ENCODE measurements at regions not wholly inside any gene's neighbourhood (a gene's known extent, or its start where the extent isn't known, plus 50 kb on each side); places are given as distances from the start of the nearest gene placed in this dataset.

- DNase-seq (no peak), ATAC-seq (no peak)
- intact Hi-C loops (cut with micrococcal nuclease) = loop anchor here (10.0 kb wide), 1 partner anchor 1445 kb away; no protein-coding TSS in a partner anchor
Measured at GRCh38 chr15:95799286-95800200, 531.0 kb upstream of the NR2F2 start.

DNA sequence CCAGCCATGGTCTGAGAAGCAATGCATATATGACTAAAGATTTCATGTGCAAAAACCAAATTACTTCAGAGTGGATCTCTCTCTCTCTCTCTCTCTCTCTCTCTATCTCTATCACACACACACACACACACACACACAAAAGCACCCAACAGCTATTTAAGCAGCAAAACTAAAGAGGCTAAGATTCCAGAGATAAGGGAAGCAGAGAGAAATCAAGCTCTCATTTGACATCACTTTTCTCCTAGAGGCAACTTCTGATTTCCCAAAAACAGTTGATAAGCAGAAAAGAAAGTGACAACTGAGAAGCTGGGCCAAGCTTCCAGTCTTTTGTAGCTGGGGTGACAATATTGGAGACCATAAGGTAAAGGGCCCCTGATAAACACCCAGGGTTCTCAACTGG is 526.0 kb upstream of the NR2F2 start:
- ATAC-seq = no peak
- intact Hi-C loops (cut with micrococcal nuclease) = no loop called here
- DNase-seq = no peak

DNA sequence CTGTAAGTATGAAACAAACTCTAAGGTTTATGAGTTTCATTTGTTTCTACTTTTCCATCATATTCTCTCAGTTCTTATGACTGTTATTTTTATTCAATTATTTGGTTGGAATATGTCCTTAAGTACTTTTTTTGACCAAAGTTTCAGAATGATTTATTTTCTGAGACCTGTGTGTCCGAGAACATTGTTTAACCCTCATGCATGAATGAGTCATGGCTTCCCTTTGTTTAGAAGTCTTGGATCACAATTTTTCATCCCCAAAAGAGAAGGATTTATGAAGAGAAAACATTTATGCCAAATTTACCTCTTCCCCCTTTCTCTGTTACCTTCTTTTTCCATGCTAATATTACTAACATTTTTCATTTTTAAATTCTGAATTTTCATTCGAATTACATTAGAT is 518.0 kb upstream of the NR2F2 start:
- intact Hi-C loops (cut with micrococcal nuclease) = no loop called here
- no peak for DNase-seq
- ATAC-seq = no peak

DNA sequence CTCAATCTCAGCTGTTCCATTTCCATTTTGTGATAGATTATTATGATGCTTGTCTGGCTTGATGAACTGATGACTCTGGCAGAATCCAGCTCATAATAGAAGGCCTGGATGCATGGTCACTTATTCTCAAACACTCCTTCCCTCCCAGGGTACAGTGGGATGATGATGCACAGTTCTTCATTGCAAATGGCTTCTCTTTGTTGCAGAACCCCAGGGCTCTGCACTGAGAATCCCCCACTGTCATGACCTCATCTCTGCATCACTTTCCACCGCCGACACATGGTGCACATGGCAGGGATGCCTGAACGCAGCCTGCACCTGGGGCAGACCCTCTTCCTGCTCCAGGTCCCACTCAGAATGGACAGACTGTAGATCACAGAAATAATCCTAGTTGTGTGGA is 515.6 kb upstream of the NR2F2 start:
- intact Hi-C loops (cut with micrococcal nuclease) = no loop called here
- DNase-seq (no peak), ATAC-seq (no peak)

DNA sequence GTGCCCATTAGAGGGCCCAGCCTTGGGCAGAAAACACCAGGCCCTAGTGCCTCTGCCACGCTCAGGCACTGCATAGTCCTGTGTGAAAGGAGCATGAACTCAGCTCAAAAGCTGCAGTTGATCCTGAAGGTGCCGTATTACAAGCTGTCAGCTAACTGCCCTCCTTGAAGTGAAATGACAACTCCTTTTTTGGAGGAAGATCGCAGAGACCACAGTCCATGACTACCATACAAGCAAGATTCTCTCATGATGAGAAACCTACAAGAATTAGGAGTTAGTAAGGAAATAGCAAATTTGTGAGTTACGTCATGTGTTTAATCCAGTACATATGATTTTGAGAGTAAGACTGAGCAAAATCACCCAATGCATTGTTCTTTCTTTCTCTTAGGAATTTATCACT is 513.9 kb upstream of the NR2F2 start:
- DNase-seq = no peak
- intact Hi-C loops (cut with micrococcal nuclease) = no loop called here
- no peak for ATAC-seq

DNA sequence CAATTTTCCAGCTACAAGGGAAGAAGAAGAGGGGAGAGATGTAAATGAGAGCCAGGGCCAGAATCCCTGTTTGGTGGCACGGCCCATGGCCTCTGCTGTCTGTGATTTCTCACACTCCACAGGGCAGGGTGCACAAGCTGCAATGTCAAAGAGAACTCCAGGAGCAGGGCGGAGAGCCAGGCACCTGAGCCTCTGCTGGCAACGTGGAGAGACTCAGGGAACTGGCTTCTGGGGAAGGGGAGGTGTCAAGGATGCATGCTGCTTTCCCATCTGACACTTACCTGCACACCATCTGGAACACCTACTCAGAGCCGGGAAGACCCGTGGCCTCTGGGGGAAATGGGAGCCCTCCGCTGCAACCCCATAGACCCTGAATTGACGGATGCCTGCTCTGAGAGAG is 507.5 kb upstream of the NR2F2 start:
- intact Hi-C loops (cut with micrococcal nuclease) = no loop called here
- no peak for DNase-seq
- no peak for ATAC-seq

GRCh38 chr15:95825208-95825607 is 505.3 kb upstream of the NR2F2 start:
- ATAC-seq = no peak
- DNase-seq = no peak
- intact Hi-C loops (cut with micrococcal nuclease) = no loop called here

- DNase-seq (no peak), ATAC-seq (peak; percentile 12)
- intact Hi-C loops (cut with micrococcal nuclease) = no loop called here
Measured at GRCh38 chr15:95825671-95826411, 504.7 kb upstream of the NR2F2 start.

DNA sequence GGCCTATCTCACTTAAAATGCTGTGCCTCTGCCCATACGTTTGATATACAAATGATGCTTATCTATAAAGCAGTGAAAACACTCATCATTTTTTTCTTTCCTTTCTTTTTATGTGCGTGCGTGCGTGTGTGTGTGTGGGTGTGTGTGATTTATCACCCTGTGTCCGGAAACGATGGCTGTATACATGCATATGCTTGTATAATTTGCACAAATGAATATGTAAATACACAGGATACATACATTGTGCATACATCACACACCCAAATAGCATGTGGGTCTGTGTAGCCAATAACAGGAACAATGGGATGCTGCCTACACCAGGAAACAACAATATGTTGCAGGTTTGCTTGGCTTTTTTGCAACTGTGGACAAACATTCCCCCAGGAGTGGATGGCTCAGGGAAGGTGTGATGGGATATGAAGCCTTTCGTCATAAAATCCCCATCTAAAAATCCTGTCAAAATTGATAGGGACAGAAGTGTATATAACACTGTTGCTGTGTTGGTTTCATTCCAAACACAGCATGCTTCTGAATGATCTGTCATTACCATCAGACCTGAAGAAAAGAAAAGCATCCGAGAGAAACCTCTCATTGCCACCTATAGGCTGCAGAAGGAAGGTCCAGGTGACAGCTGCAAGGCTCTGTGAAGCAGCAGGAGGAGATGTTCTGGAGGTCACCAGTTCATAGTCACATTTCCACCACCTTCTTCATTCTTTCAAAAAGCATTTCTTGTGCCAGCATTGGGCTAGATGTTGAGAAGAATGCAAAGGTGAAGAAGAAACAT is 503.9 kb upstream of the NR2F2 start:
- intact Hi-C loops (cut with micrococcal nuclease) = no loop called here
- ATAC-seq = no peak
- no peak for DNase-seq

- DNase-seq (no peak), ATAC-seq (no peak)
- intact Hi-C loops (cut with micrococcal nuclease) = no loop called here
Measured at GRCh38 chr15:95829062-95829461, 501.4 kb upstream of the NR2F2 start.

DNA sequence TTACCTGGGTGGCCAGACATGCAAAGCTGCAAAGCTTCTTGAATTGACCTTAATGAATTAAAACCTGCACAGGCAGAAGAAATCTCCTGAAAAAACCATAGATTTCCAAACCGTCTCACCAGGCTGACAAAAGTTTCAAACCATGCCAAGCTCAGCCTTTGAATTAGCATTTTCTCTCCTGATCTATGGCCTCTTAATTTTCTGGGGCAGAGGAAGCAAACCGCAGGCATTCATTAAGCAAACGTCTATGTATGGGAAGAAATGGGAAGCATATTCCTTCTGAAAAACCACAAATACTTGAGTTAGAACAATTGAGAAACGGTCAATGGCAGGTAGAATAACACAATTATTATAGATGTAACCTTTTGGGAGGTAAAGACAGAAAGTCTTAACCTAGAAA is 500.2 kb upstream of the NR2F2 start:
- ATAC-seq (no peak), DNase-seq (no peak)
- intact Hi-C loops (cut with micrococcal nuclease) = no loop called here

- intact Hi-C loops (cut with micrococcal nuclease) = no loop called here
- DNase-seq (no peak), ATAC-seq (no peak)
Measured at GRCh38 chr15:95832668-95833067, 497.8 kb upstream of the NR2F2 start.

- no peak for ATAC-seq
- intact Hi-C loops (cut with micrococcal nuclease) = no loop called here
- no peak for DNase-seq
Measured at GRCh38 chr15:95834028-95834804, 496.3 kb upstream of the NR2F2 start.

DNA sequence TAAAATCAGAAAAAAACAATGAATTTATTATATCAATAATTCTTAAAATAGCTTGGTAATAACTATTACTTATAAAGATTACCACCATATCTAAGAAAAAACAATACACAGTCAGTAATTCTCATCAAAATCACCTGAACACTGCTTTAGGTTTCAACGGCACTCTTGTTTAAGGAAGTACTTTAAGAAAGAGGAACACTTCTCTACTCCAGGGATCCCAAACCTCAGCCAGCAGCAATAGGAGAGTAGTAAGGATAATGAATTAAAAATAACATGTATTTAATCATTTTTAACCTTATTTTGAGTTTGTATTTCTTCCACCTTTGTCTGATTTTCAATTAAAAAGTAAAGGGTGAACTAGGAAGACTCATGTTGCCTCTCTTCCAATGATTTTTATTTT is 494.0 kb upstream of the NR2F2 start:
- no peak for DNase-seq
- no peak for ATAC-seq
- intact Hi-C loops (cut with micrococcal nuclease) = no loop called here

DNA sequence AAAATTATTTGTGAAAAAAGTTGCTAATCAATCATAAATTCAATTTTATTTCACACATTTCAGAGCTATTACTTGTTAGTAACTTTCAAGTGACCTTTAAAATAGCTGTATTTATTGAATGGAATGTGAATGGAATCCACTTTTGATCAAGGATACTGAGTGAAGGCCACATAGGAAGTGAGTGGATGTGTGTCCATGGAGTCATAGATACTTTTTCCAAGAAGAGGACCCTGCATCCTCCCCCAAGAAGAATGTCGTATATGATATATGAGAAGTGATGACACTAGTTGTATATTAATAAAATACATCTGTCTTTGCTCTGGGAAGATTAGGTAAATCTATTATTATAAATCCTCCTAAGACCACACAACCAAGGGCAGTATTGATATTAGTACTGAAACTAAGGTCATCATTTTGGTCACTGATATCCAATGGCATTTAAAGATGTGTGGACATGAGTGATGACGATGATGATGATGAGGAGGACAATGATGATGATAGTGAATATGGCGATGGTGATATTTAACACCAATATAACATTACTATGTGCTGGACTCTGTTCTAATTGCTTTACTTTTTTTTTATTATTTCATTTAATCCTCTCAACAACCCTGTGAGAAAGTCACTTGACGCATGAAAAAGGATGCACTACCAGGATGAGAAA is 493.0 kb upstream of the NR2F2 start:
- no peak for ATAC-seq
- intact Hi-C loops (cut with micrococcal nuclease) = no loop called here
- no peak for DNase-seq

GRCh38 chr15:95839367-95839782 is 491.1 kb upstream of the NR2F2 start:
- DNase-seq (no peak), ATAC-seq (no peak)
- intact Hi-C loops (cut with micrococcal nuclease) = no loop called here

DNA sequence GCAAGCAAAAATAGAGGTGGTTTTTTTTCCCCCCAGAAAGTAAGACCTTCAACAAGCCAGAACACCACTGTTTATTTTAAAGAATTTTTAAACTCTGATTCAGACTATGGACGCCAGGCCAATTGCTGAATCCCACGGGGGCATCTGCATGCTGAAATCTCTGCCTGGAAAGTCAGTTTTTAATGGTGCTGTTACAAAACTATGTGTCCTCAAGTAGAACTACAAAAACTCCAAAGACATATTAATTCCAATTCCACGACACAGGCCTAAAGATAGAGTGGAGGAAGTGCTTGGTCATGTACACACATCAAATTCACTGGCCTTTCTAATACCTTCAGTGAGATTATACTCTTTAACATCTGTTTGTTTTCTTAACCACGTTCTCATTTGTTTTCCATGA is 490.5 kb upstream of the NR2F2 start:
- ATAC-seq (peak; percentile 67), DNase-seq (peak; percentile 56)
- intact Hi-C loops (cut with micrococcal nuclease) = no loop called here

DNA sequence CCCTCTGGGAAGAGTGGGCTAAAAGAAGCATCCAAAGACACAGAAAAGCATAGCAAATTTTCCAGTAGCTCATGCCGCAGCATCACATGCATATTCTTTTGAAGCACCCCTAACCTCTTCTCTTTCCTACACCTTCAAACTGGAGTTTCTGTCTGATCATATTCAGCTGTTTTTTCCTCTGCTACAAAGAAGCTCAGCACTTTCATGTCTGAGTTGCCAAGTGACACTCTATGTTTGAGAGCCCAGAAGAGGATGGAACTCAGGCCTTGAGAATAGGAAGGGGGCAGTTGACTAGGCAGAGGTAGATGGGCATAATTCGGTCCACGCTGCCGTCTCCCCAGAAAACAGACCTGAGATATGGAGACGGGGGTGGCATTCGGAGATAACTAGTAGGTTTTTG is 489.6 kb upstream of the NR2F2 start:
- ATAC-seq (no peak), DNase-seq (no peak)
- intact Hi-C loops (cut with micrococcal nuclease) = no loop called here

GRCh38 chr15:95842576-95842975 is 487.9 kb upstream of the NR2F2 start:
- intact Hi-C loops (cut with micrococcal nuclease) = no loop called here
- ATAC-seq = no peak
- no peak for DNase-seq
